ENCODE measurements at regions not wholly inside any gene's neighbourhood (a gene's known extent, or its start where the extent isn't known, plus 50 kb on each side); places are given as distances from the start of the nearest gene placed in this dataset.

DNA sequence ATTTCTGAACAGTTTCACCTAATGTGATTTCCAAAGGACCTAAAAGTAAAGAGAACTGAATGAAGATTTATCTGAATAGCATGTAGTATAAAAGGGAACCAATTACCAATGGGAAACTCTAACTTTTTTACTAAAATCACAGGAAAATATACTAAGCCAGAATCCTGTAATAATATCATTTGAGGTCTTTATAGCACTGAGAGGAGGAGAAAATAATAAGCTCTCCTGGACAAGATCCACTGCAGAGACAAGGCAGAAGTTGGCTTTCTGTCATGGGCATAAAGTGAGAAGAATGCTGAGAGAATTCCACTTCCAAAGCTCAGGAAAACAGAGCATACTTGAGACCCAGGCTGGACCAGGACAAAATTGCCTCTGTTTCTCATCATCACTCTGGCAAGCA lies 1131.4 kb downstream of the SORCS1 start:
- DNase-seq: no peak
- no peak overlapping the region for H3K27ac ChIP-seq
- no peaks in the 10 kb centered on the region for H3K36me3 ChIP-seq
- H3K4me1 ChIP-seq: no peaks in the 10 kb centered on the region
- no peak for TF ChIP-seq CTCF (IDR thresholded peaks at IDR 0.05)
- no peak for TF ChIP-seq POLR2AphosphoS5 (IDR thresholded peaks at IDR 0.05)
- no peak for TF ChIP-seq EP300 (IDR thresholded peaks at IDR 0.05)
- no peak for TF ChIP-seq POLR2A (IDR thresholded peaks at IDR 0.05)
- peaks cover 0 to 6% (median 0%) of the 10 kb centered on the region in 4 donors for H3K9me3 ChIP-seq
- no peak overlapping the region for H3K4me3 ChIP-seq
- H3K27me3 ChIP-seq: no peaks in the 10 kb centered on the region
- intact Hi-C loops (cut with DNase I; ENCODE audit: low total_unique reads): no loop called here

- no peak overlapping the region for H3K27ac ChIP-seq
- TF ChIP-seq CTCF (IDR thresholded peaks at IDR 0.05) (no peak), POLR2A (IDR thresholded peaks at IDR 0.05) (no peak), POLR2AphosphoS5 (IDR thresholded peaks at IDR 0.05) (no peak), EP300 (IDR thresholded peaks at IDR 0.05) (no peak)
- intact Hi-C loops (cut with DNase I; ENCODE audit: low total_unique reads): no loop called here
- H3K4me1 ChIP-seq: no peaks in the 10 kb centered on the region
- H3K9me3 ChIP-seq: peaks cover 0 to 6% (median 0%) of the 10 kb centered on the region in 4 donors
- H3K27me3 ChIP-seq: no peaks in the 10 kb centered on the region
- no peaks in the 10 kb centered on the region for H3K36me3 ChIP-seq
- WGBS, 5 donors: 24 to 48% (median 29%) methylated on average over 1 of the region's 1 CpG
- no peak for DNase-seq
- no peak overlapping the region for H3K4me3 ChIP-seq
Observed at GRCh38 chr10:106032450-106033002, 1132.0 kb downstream of the SORCS1 start.

GRCh38 chr10:106027240-106027639 lies 1137.3 kb downstream of the SORCS1 start:
- 36 to 58% (median 43%) methylated on average over 1 of the region's 1 CpG for WGBS, 5 donors
- Histone ChIP-seq H3K4me3 (no peak overlapping the region), H3K27me3 (no peaks in the 10 kb centered on the region), H3K36me3 (no peaks in the 10 kb centered on the region), H3K9me3 (no peaks in the 10 kb centered on the region), H3K4me1 (no peaks in the 10 kb centered on the region), H3K27ac (no peak overlapping the region)
- intact Hi-C loops (cut with DNase I; ENCODE audit: low total_unique reads): no loop called here
- no peak for DNase-seq
- TF ChIP-seq POLR2A (IDR thresholded peaks at IDR 0.05) (no peak), POLR2AphosphoS5 (IDR thresholded peaks at IDR 0.05) (no peak), EP300 (IDR thresholded peaks at IDR 0.05) (no peak), CTCF (IDR thresholded peaks at IDR 0.05) (no peak)

DNA sequence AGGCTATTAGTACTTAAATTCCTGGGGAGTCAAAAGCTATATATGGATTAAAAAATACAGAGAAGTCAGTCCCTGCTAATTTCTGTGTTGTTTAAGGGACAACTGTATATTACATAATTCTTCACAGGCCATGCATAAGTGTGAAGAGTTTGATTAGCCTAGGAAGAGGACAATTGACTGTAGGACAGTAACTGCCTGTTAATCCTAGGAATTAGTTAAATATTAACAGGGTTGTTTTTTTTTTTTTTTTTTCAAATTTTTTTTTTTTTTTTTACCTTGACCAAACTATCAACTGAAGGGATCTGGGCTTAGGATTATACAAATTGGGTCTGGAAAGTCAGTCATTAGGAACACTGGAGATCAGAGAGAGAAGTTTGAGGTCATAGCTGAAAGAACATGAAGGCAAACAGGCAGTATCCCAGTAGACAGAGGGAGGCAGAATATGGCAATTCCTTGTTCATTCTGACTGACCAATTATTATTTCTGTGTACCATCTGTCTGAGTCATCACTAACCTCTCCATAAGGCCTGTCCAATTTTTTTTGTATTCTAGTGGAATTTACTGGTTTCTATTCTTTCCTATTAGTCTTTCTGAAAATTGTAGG lies 1139.2 kb downstream of the SORCS1 start:
- H3K36me3 ChIP-seq: no peaks in the 10 kb centered on the region
- no peak overlapping the region for H3K4me3 ChIP-seq
- DNase-seq: no peak
- intact Hi-C loops (cut with DNase I; ENCODE audit: low total_unique reads): no loop called here
- no peaks in the 10 kb centered on the region for H3K4me1 ChIP-seq
- no peak for TF ChIP-seq POLR2A (IDR thresholded peaks at IDR 0.05)
- TF ChIP-seq EP300 (IDR thresholded peaks at IDR 0.05): no peak
- TF ChIP-seq CTCF (IDR thresholded peaks at IDR 0.05): no peak
- no peak for TF ChIP-seq POLR2AphosphoS5 (IDR thresholded peaks at IDR 0.05)
- H3K27me3 ChIP-seq: no peaks in the 10 kb centered on the region
- H3K27ac ChIP-seq: no peak overlapping the region
- no peaks in the 10 kb centered on the region for H3K9me3 ChIP-seq
